Loucy (cell line): ENCODE measurements at regions not wholly inside any gene's neighbourhood (a gene's known extent, or its start where the extent isn't known, plus 50 kb on each side); places are given as distances from the start of the nearest gene placed in this dataset.

Source experiments
- H2AFZ ChIP-seq: fragments of 200-600 bp; sonication (generic); 2 replicates; pipeline ENCODE4 v1.6.0; 2016; ENCODE audit warnings: antibody characterized with exemption, mild to moderate bottlenecking, low read length, moderate library complexity
- H3F3A ChIP-seq: fragments of 200-600 bp; 2 replicates; pipeline ENCODE4 v1.6.0; 2016; ENCODE audit warnings: antibody characterized with exemption, low read depth, mild to moderate bottlenecking
- H3K27me3 ChIP-seq: fragments of 200-600 bp; sonication (generic); 2 replicates; pipeline ENCODE4 v1.6.1; 2014; ENCODE audit warnings: low read length, mild to moderate bottlenecking; ENCODE audit not compliant: insufficient read depth, poor library complexity, severe bottlenecking
- H3K36me3 ChIP-seq: fragments of 200-600 bp; sonication (generic); 2 replicates; pipeline ENCODE4 v1.6.1; 2016; ENCODE audit warnings: low read length; ENCODE audit not compliant: insufficient read depth
- H3K4me1 ChIP-seq: fragments of 200-600 bp; sonication (generic); 2 replicates; pipeline ENCODE4 v1.5.1; 2014; ENCODE audit warnings: low read length, mild to moderate bottlenecking; ENCODE audit not compliant: insufficient read depth, poor library complexity, severe bottlenecking
- H3K4me2 ChIP-seq: fragments of 200-600 bp; sonication (generic); 2 replicates; pipeline ENCODE4 v1.6.0; 2014; ENCODE audit warnings: antibody characterized with exemption, low read length, low read depth, mild to moderate bottlenecking; ENCODE audit not compliant: poor library complexity, severe bottlenecking
- H3K4me3 ChIP-seq: fragments of 200-600 bp; sonication (generic); 2 replicates; pipeline ENCODE4 v1.5.1; 2014; ENCODE audit warnings: low read length, mild to moderate bottlenecking, mixed read lengths; ENCODE audit not compliant: poor library complexity, severe bottlenecking
- H3K79me2 ChIP-seq: fragments of 200-600 bp; sonication (generic); 2 replicates; pipeline ENCODE4 v1.6.1; 2014; ENCODE audit warnings: low read length; ENCODE audit not compliant: insufficient read depth
- H3K9ac ChIP-seq: fragments of 200-600 bp; sonication (generic); 2 replicates; pipeline ENCODE4 v1.6.0; 2014; ENCODE audit warnings: mild to moderate bottlenecking, low read depth, low read length, moderate library complexity; ENCODE audit not compliant: poor library complexity, severe bottlenecking
- H3K9me2 ChIP-seq: fragments of 200-600 bp; sonication (generic); replicated peaks from 2 replicates; pipeline ENCODE4 v1.6.1; 2016; ENCODE audit warnings: low read depth, low read length, mixed read lengths
- H3K9me3 ChIP-seq: fragments of 200-600 bp; sonication (generic); 2 replicates; pipeline ENCODE4 v1.6.1; 2014; ENCODE audit warnings: mild to moderate bottlenecking, antibody characterized with exemption, low read length, low read depth; ENCODE audit not compliant: insufficient read depth
- H4K20me1 ChIP-seq: fragments of 200-600 bp; sonication (generic); 2 replicates; pipeline ENCODE4 v1.6.0; 2014; ENCODE audit warnings: antibody characterized with exemption, low read length, mild to moderate bottlenecking; ENCODE audit not compliant: insufficient read depth, poor library complexity, severe bottlenecking
- CTCF ChIP-seq: fragments of 200-600 bp; sonication (generic); conservative IDR thresholded peaks from 2 replicates; pipeline ENCODE4 v1.5.1; 2014; ENCODE audit warnings: mild to moderate bottlenecking, antibody characterized with exemption, low read length
- EZH2phosphoT487 ChIP-seq: fragments of 200-600 bp; IDR thresholded peaks from 2 replicates; pipeline ENCODE4 v1.6.1; 2018; ENCODE audit warnings: antibody characterized with exemption, mild to moderate bottlenecking, moderate library complexity, borderline replicate concordance

GRCh38 chr18:60556326-60556725, 183.8 kb upstream of the MC4R start:
- Histone ChIP-seq H3K4me1 (no peaks in the 10 kb centered on the region), H3K79me2 (no peaks in the 10 kb centered on the region), H3K9me2 (no peaks in the 10 kb centered on the region), H3F3A (no peaks in the 10 kb centered on the region), H2AFZ (no peak overlapping the region), H3K27me3 (no peaks in the 10 kb centered on the region), H3K9ac (no peak overlapping the region), H3K4me2 (no peak overlapping the region), H3K9me3 (no peaks in the 10 kb centered on the region), H3K4me3 (no peak overlapping the region), H3K36me3 (no peaks in the 10 kb centered on the region), H4K20me1 (no peaks in the 10 kb centered on the region)
- TF ChIP-seq EZH2phosphoT487 = no peak
- TF ChIP-seq CTCF = no peak

GRCh38 chr18:60560071-60560470, 187.5 kb upstream of the MC4R start:
- Histone ChIP-seq H3F3A (no peaks in the 10 kb centered on the region; the same call in 1 of the 2 replicates), H3K79me2 (no peaks in the 10 kb centered on the region), H3K4me1 (no peaks in the 10 kb centered on the region), H3K4me3 (no peak overlapping the region), H4K20me1 (no peaks in the 10 kb centered on the region), H3K9me3 (no peaks in the 10 kb centered on the region), H2AFZ (no peak overlapping the region), H3K9me2 (no peaks in the 10 kb centered on the region), H3K4me2 (no peak overlapping the region), H3K36me3 (no peaks in the 10 kb centered on the region), H3K27me3 (no peaks in the 10 kb centered on the region), H3K9ac (no peak overlapping the region)
- no peak for TF ChIP-seq EZH2phosphoT487
- no peak for TF ChIP-seq CTCF

- no peaks in the 10 kb centered on the region for H3K36me3 ChIP-seq
- no peaks in the 10 kb centered on the region for H3K9me3 ChIP-seq
- no peaks in the 10 kb centered on the region for H3K79me2 ChIP-seq
- no peaks in the 10 kb centered on the region for H3K27me3 ChIP-seq
- TF ChIP-seq EZH2phosphoT487 = no peak
- no peak for TF ChIP-seq CTCF
- H3K9me2 ChIP-seq = no peaks in the 10 kb centered on the region
- no peak overlapping the region for H2AFZ ChIP-seq
- no peaks in the 10 kb centered on the region for H4K20me1 ChIP-seq
- no peak overlapping the region for H3K4me2 ChIP-seq
- H3K4me1 ChIP-seq = peaks cover 6% of the 10 kb centered on the region
- H3K4me3 ChIP-seq = no peak overlapping the region
- no peak overlapping the region for H3K9ac ChIP-seq
- H3F3A ChIP-seq = no peaks in the 10 kb centered on the region; the same call in 1 of the 2 replicates
Observed at GRCh38 chr18:60563082-60563481, 190.5 kb upstream of the MC4R start.
